ENCODE measurements at regions not wholly inside any gene's neighbourhood (a gene's known extent, or its start where the extent isn't known, plus 50 kb on each side); places are given as distances from the start of the nearest gene placed in this dataset.

- Mint-ChIP-seq H3K27me3 (ENCODE audit: insufficient read depth, unreplicated experiment) (peaks cover 7% of the 10 kb centered on the region), H3K9me3 (ENCODE audit: unreplicated experiment) (no peaks in the 10 kb centered on the region), H3K27ac (ENCODE audit: unreplicated experiment) (no peak overlapping the region), H3K4me3 (ENCODE audit: unreplicated experiment) (no peak overlapping the region), H3K36me3 (ENCODE audit: insufficient read depth, unreplicated experiment) (no peaks in the 10 kb centered on the region), H3K4me1 (ENCODE audit: low read depth, unreplicated experiment) (no peaks in the 10 kb centered on the region)
- H3K27me3 ChIP-seq (replicated peaks; ENCODE audit: control insufficient read depth, insufficient read depth, low read length): no peaks in the 10 kb centered on the region
- CTCF ChIA-PET: interaction anchor here (0.6 kb wide), 1 partner anchor 72 kb away, joined by 3 read pairs; no protein-coding TSS in a partner anchor
- H3K4me3 ChIP-seq (ENCODE audit: low read depth, low read length): no peak overlapping the region
- H3K36me3 ChIP-seq (ENCODE audit: control insufficient read depth, insufficient read depth, low read length): no peaks in the 10 kb centered on the region
- BruUV-seq (replicated peaks): no TSS peak
- no peak for TF ChIP-seq CTCF (IDR thresholded peaks at IDR 0.05; ENCODE audit: insufficient read depth in 1 of 2, low read depth in 1 of 2, low read length in 1 of 2, severe bottlenecking in 1 of 2, unreplicated experiment in 1 of 2)
- intact Hi-C loops (cut with micrococcal nuclease; ENCODE audit: unreplicated experiment): no loop called here
- no peaks in the 10 kb centered on the region for H3K4me1 ChIP-seq
- POLR2A ChIA-PET: no interaction called here
- no peak for DNase-seq
- no peaks in the 10 kb centered on the region for H3K9me3 ChIP-seq
Measured at GRCh38 chr9:119991797-119992196, 588.2 kb downstream of the CDK5RAP2 start.

- no peaks in the 10 kb centered on the region for H3K4me1 ChIP-seq
- Mint-ChIP-seq H3K9me3 (ENCODE audit: unreplicated experiment) (no peaks in the 10 kb centered on the region), H3K4me3 (ENCODE audit: unreplicated experiment) (no peak overlapping the region), H3K27me3 (ENCODE audit: insufficient read depth, unreplicated experiment) (peaks cover 16% of the 10 kb centered on the region), H3K4me1 (ENCODE audit: low read depth, unreplicated experiment) (no peaks in the 10 kb centered on the region), H3K36me3 (ENCODE audit: insufficient read depth, unreplicated experiment) (no peaks in the 10 kb centered on the region), H3K27ac (ENCODE audit: unreplicated experiment) (no peak overlapping the region)
- CTCF ChIA-PET: no interaction called here
- no peaks in the 10 kb centered on the region for H3K36me3 ChIP-seq (ENCODE audit: control insufficient read depth, insufficient read depth, low read length)
- intact Hi-C loops (cut with micrococcal nuclease; ENCODE audit: unreplicated experiment): no loop called here
- no TSS peak for BruUV-seq (replicated peaks)
- POLR2A ChIA-PET: no interaction called here
- no peak for DNase-seq
- H3K27me3 ChIP-seq (replicated peaks; ENCODE audit: control insufficient read depth, insufficient read depth, low read length): no peaks in the 10 kb centered on the region; the same call in none of the 2 replicates
- H3K4me3 ChIP-seq (ENCODE audit: low read depth, low read length): no peak overlapping the region
- H3K9me3 ChIP-seq: no peaks in the 10 kb centered on the region
- no peak for TF ChIP-seq CTCF (IDR thresholded peaks at IDR 0.05; ENCODE audit: insufficient read depth in 1 of 2, low read depth in 1 of 2, low read length in 1 of 2, severe bottlenecking in 1 of 2, unreplicated experiment in 1 of 2)
Measured at GRCh38 chr9:119986713-119987112, 593.3 kb downstream of the CDK5RAP2 start.

GRCh38 chr9:119986205-119986604, 593.8 kb downstream of the CDK5RAP2 start:
- TF ChIP-seq CTCF (IDR thresholded peaks at IDR 0.05; ENCODE audit: insufficient read depth in 1 of 2, low read depth in 1 of 2, low read length in 1 of 2, severe bottlenecking in 1 of 2, unreplicated experiment in 1 of 2): no peak
- H3K27ac Mint-ChIP-seq (ENCODE audit: unreplicated experiment): no peak overlapping the region
- Histone ChIP-seq H3K4me3 (ENCODE audit: low read depth, low read length) (no peak overlapping the region), H3K9me3 (no peaks in the 10 kb centered on the region), H3K36me3 (ENCODE audit: control insufficient read depth, insufficient read depth, low read length) (no peaks in the 10 kb centered on the region), H3K27me3 (replicated peaks; ENCODE audit: control insufficient read depth, insufficient read depth, low read length) (no peaks in the 10 kb centered on the region; the same call in none of the 2 replicates), H3K4me1 (no peaks in the 10 kb centered on the region)
- peaks cover 17% of the 10 kb centered on the region for H3K27me3 Mint-ChIP-seq (ENCODE audit: insufficient read depth, unreplicated experiment)
- no peaks in the 10 kb centered on the region for H3K36me3 Mint-ChIP-seq (ENCODE audit: insufficient read depth, unreplicated experiment)
- DNase-seq: no peak
- H3K4me3 Mint-ChIP-seq (ENCODE audit: unreplicated experiment): no peak overlapping the region
- H3K4me1 Mint-ChIP-seq (ENCODE audit: low read depth, unreplicated experiment): no peaks in the 10 kb centered on the region
- no peaks in the 10 kb centered on the region for H3K9me3 Mint-ChIP-seq (ENCODE audit: unreplicated experiment)
- ChIA-PET POLR2A (no interaction called here), CTCF (no interaction called here)
- intact Hi-C loops (cut with micrococcal nuclease; ENCODE audit: unreplicated experiment): no loop called here
- no TSS peak for BruUV-seq (replicated peaks)
